LoVo (cell line): ENCODE measurements at regions not wholly inside any gene's neighbourhood (a gene's known extent, or its start where the extent isn't known, plus 50 kb on each side); places are given as distances from the start of the nearest gene placed in this dataset.

ENCODE experiments used
- DNase-seq: peaks from one replicate; pipeline ENCODE4 v3.0.0-alpha.2; 2016; ENCODE audit warnings: low spot score

- no peak for DNase-seq
These were observed 372.5 kb downstream of the RNF144A start for GRCh38 chr2:7289697-7290096.

GRCh38 chr2:7292154-7292691 is 375.0 kb downstream of the RNF144A start:
- DNase-seq = no peak

- DNase-seq = no peak
These were observed 392.4 kb downstream of the RNF144A start for GRCh38 chr2:7309582-7309981.

- no peak for DNase-seq
These were observed 407.5 kb downstream of the RNF144A start for GRCh38 chr2:7324706-7325105.

GRCh38 chr2:7325186-7325585 is 408.0 kb downstream of the RNF144A start:
- DNase-seq = no peak

GRCh38 chr2:7329465-7329864 is 412.3 kb downstream of the RNF144A start:
- no peak for DNase-seq

GRCh38 chr2:7333189-7333765 is 416.1 kb downstream of the RNF144A start:
- DNase-seq = no peak

- DNase-seq = no peak
These were observed 416.8 kb downstream of the RNF144A start for GRCh38 chr2:7333960-7334493.

GRCh38 chr2:7338961-7339360 is 421.7 kb downstream of the RNF144A start:
- DNase-seq = no peak

GRCh38 chr2:7346336-7346735 is 429.1 kb downstream of the RNF144A start:
- no peak for DNase-seq

- no peak for DNase-seq
These were observed 431.5 kb downstream of the RNF144A start for GRCh38 chr2:7348761-7349160.

- DNase-seq = no peak
These were observed 435.0 kb downstream of the RNF144A start for GRCh38 chr2:7352191-7352590.

GRCh38 chr2:7353571-7353970 is 436.4 kb downstream of the RNF144A start:
- DNase-seq = no peak

GRCh38 chr2:7355781-7356180 is 438.6 kb downstream of the RNF144A start:
- no peak for DNase-seq

- DNase-seq = no peak
These were observed 439.8 kb downstream of the RNF144A start for GRCh38 chr2:7356909-7357584.

- no peak for DNase-seq
These were observed 440.8 kb downstream of the RNF144A start for GRCh38 chr2:7357993-7358392.

GRCh38 chr2:7358865-7359447 is 441.7 kb downstream of the RNF144A start:
- DNase-seq = no peak

- DNase-seq = no peak
These were observed 446.7 kb downstream of the RNF144A start for GRCh38 chr2:7363906-7364305.

- no peak for DNase-seq
These were observed 451.0 kb downstream of the RNF144A start for GRCh38 chr2:7368211-7368610.

GRCh38 chr2:7373156-7373555 is 455.9 kb downstream of the RNF144A start:
- DNase-seq = no peak

GRCh38 chr2:7375901-7376300 is 458.7 kb downstream of the RNF144A start:
- DNase-seq = no peak

GRCh38 chr2:7377916-7378569 is 460.8 kb downstream of the RNF144A start:
- DNase-seq = no peak

- no peak for DNase-seq
These were observed 461.4 kb downstream of the RNF144A start for GRCh38 chr2:7378591-7378990.
